ENCODE measurements at regions not wholly inside any gene's neighbourhood (a gene's known extent, or its start where the extent isn't known, plus 50 kb on each side); places are given as distances from the start of the nearest gene placed in this dataset.

GRCh38 chr7:110170841-110171240, 920.1 kb upstream of the LRRN3 start:
- ATAC-seq (no peak), DNase-seq (no peak)
- H3K4me1 Mint-ChIP-seq, result no peaks in the 10 kb centered on the region
- intact Hi-C loops (cut with DNase I, micrococcal nuclease), result no loop called here
- H3K36me3 Mint-ChIP-seq (ENCODE audit: low read depth), result no peaks in the 10 kb centered on the region
- no peaks in the 10 kb centered on the region for H3K9me3 Mint-ChIP-seq (ENCODE audit: low read depth)
- no peak overlapping the region for H3K4me3 Mint-ChIP-seq
- H3K27me3 Mint-ChIP-seq, result no peaks in the 10 kb centered on the region
- POLR2A ChIA-PET, result no interaction called here
- CTCF ChIA-PET, result interaction anchor here (1.2 kb wide), 1 partner anchor 172 kb away, joined by 3 read pairs; no protein-coding TSS in a partner anchor
- no peak overlapping the region for H3K27ac Mint-ChIP-seq

GRCh38 chr7:110177463-110177862, 913.5 kb upstream of the LRRN3 start:
- intact Hi-C loops (cut with DNase I, micrococcal nuclease), result no loop called here

GRCh38 chr7:110179037-110179436, 911.9 kb upstream of the LRRN3 start:
- Mint-ChIP-seq H3K4me3 (no peak overlapping the region), H3K36me3 (ENCODE audit: low read depth) (no peaks in the 10 kb centered on the region), H3K9me3 (ENCODE audit: low read depth) (no peaks in the 10 kb centered on the region), H3K27ac (no peak overlapping the region), H3K4me1 (no peaks in the 10 kb centered on the region), H3K27me3 (no peaks in the 10 kb centered on the region)
- ATAC-seq (no peak), DNase-seq (no peak)
- ChIA-PET POLR2A (no interaction called here), CTCF (interaction anchor here (1.7 kb wide), 1 partner anchor 10 kb away, joined by 5 read pairs; no protein-coding TSS in a partner anchor)
- intact Hi-C loops (cut with DNase I, micrococcal nuclease), result no loop called here

More at GRCh38 chr7:110177463-110177862, 913.5 kb upstream of the LRRN3 start:
- no peaks in the 10 kb centered on the region for H3K36me3 Mint-ChIP-seq (ENCODE audit: low read depth)
- POLR2A ChIA-PET, result no interaction called here
- ATAC-seq (peak; percentile 51), DNase-seq (no peak)
- no peak overlapping the region for H3K4me3 Mint-ChIP-seq
- no peaks in the 10 kb centered on the region for H3K27me3 Mint-ChIP-seq
- H3K9me3 Mint-ChIP-seq (ENCODE audit: low read depth), result no peaks in the 10 kb centered on the region
- H3K27ac Mint-ChIP-seq, result no peak overlapping the region
- no peaks in the 10 kb centered on the region for H3K4me1 Mint-ChIP-seq
- CTCF ChIA-PET, result interaction anchor here (1.7 kb wide), 1 partner anchor 9 kb away, joined by 5 read pairs; no protein-coding TSS in a partner anchor

GRCh38 chr7:110181768-110182167, 909.2 kb upstream of the LRRN3 start:
- CTCF ChIA-PET, result interaction anchor here (0.6 kb wide), 1 partner anchor 1838 kb away, joined by 4 read pairs; no protein-coding TSS in a partner anchor
- H3K4me1 Mint-ChIP-seq, result no peaks in the 10 kb centered on the region
- H3K9me3 Mint-ChIP-seq (ENCODE audit: low read depth), result no peaks in the 10 kb centered on the region
- H3K4me3 Mint-ChIP-seq, result no peak overlapping the region
- no peaks in the 10 kb centered on the region for H3K36me3 Mint-ChIP-seq (ENCODE audit: low read depth)
- no peaks in the 10 kb centered on the region for H3K27me3 Mint-ChIP-seq
- DNase-seq, result no peak
- intact Hi-C loops (cut with DNase I, micrococcal nuclease), result no loop called here
- H3K27ac Mint-ChIP-seq, result no peak overlapping the region
- POLR2A ChIA-PET, result no interaction called here
- ATAC-seq, result no peak

- DNase-seq (no peak), ATAC-seq (no peak)
- intact Hi-C loops (cut with DNase I, micrococcal nuclease), result no loop called here
- ChIA-PET CTCF (no interaction called here), POLR2A (no interaction called here)
- Mint-ChIP-seq H3K4me1 (no peaks in the 10 kb centered on the region), H3K27me3 (no peaks in the 10 kb centered on the region), H3K36me3 (ENCODE audit: low read depth) (no peaks in the 10 kb centered on the region), H3K27ac (no peak overlapping the region), H3K9me3 (ENCODE audit: low read depth) (no peaks in the 10 kb centered on the region), H3K4me3 (no peak overlapping the region)
These were observed 904.6 kb upstream of the LRRN3 start for GRCh38 chr7:110186334-110186733.

GRCh38 chr7:110187877-110188554, 902.9 kb upstream of the LRRN3 start:
- POLR2A ChIA-PET, result no interaction called here
- CTCF ChIA-PET, result no interaction called here
- no peak overlapping the region for H3K27ac Mint-ChIP-seq
- H3K36me3 Mint-ChIP-seq (ENCODE audit: low read depth), result no peaks in the 10 kb centered on the region
- DNase-seq (no peak), ATAC-seq (no peak)
- intact Hi-C loops (cut with DNase I, micrococcal nuclease), result no loop called here
- no peaks in the 10 kb centered on the region for H3K9me3 Mint-ChIP-seq (ENCODE audit: low read depth)
- H3K27me3 Mint-ChIP-seq, result no peaks in the 10 kb centered on the region
- H3K4me1 Mint-ChIP-seq, result no peaks in the 10 kb centered on the region
- no peak overlapping the region for H3K4me3 Mint-ChIP-seq

GRCh38 chr7:110204527-110204926, 886.4 kb upstream of the LRRN3 start:
- CTCF ChIA-PET, result no interaction called here
- intact Hi-C loops (cut with DNase I, micrococcal nuclease), result no loop called here

GRCh38 chr7:110205899-110206298, 885.0 kb upstream of the LRRN3 start:
- CTCF ChIA-PET, result no interaction called here
- no peak overlapping the region for H3K4me3 Mint-ChIP-seq

More at GRCh38 chr7:110204527-110204926, 886.4 kb upstream of the LRRN3 start:
- Mint-ChIP-seq H3K27me3 (peaks cover 2% of the 10 kb centered on the region), H3K9me3 (ENCODE audit: low read depth) (no peaks in the 10 kb centered on the region), H3K36me3 (ENCODE audit: low read depth) (no peaks in the 10 kb centered on the region), H3K4me3 (no peak overlapping the region), H3K27ac (no peak overlapping the region), H3K4me1 (no peaks in the 10 kb centered on the region)
- POLR2A ChIA-PET, result no interaction called here
- ATAC-seq (no peak), DNase-seq (no peak)

GRCh38 chr7:110209884-110210283, 881.0 kb upstream of the LRRN3 start:
- no peaks in the 10 kb centered on the region for H3K4me1 Mint-ChIP-seq
- ChIA-PET POLR2A (no interaction called here), CTCF (no interaction called here)
- H3K36me3 Mint-ChIP-seq (ENCODE audit: low read depth), result no peaks in the 10 kb centered on the region
- H3K4me3 Mint-ChIP-seq, result no peak overlapping the region
- H3K27me3 Mint-ChIP-seq, result peaks cover under 1% of the 10 kb centered on the region
- ATAC-seq (no peak), DNase-seq (no peak)
- H3K9me3 Mint-ChIP-seq (ENCODE audit: low read depth), result peaks cover 6% of the 10 kb centered on the region
- H3K27ac Mint-ChIP-seq, result no peak overlapping the region
- intact Hi-C loops (cut with DNase I, micrococcal nuclease), result no loop called here

More at GRCh38 chr7:110205899-110206298, 885.0 kb upstream of the LRRN3 start:
- Mint-ChIP-seq H3K27me3 (peaks cover 2% of the 10 kb centered on the region), H3K4me1 (no peaks in the 10 kb centered on the region), H3K9me3 (ENCODE audit: low read depth) (no peaks in the 10 kb centered on the region), H3K36me3 (ENCODE audit: low read depth) (no peaks in the 10 kb centered on the region), H3K27ac (no peak overlapping the region)
- intact Hi-C loops (cut with DNase I, micrococcal nuclease), result no loop called here
- DNase-seq, result no peak
- POLR2A ChIA-PET, result no interaction called here
- no peak for ATAC-seq

- Mint-ChIP-seq H3K4me1 (no peaks in the 10 kb centered on the region), H3K27me3 (no peaks in the 10 kb centered on the region), H3K9me3 (ENCODE audit: low read depth) (peaks cover 6% of the 10 kb centered on the region), H3K27ac (no peak overlapping the region), H3K36me3 (ENCODE audit: low read depth) (no peaks in the 10 kb centered on the region), H3K4me3 (no peak overlapping the region)
- CTCF ChIA-PET, result no interaction called here
- ATAC-seq (no peak), DNase-seq (no peak)
- POLR2A ChIA-PET, result no interaction called here
- intact Hi-C loops (cut with DNase I, micrococcal nuclease), result no loop called here
These were observed 879.9 kb upstream of the LRRN3 start for GRCh38 chr7:110210941-110211608.

GRCh38 chr7:110224643-110225042, 866.3 kb upstream of the LRRN3 start:
- Mint-ChIP-seq H3K4me1 (no peaks in the 10 kb centered on the region), H3K9me3 (ENCODE audit: low read depth) (no peaks in the 10 kb centered on the region), H3K27ac (no peak overlapping the region), H3K27me3 (no peaks in the 10 kb centered on the region), H3K36me3 (ENCODE audit: low read depth) (no peaks in the 10 kb centered on the region), H3K4me3 (no peak overlapping the region)
- ChIA-PET CTCF (interaction anchor here (0.5 kb wide), 1 partner anchor 91 kb away, joined by 3 read pairs; no protein-coding TSS in a partner anchor), POLR2A (no interaction called here)
- ATAC-seq, result no peak
- no peak for DNase-seq
- intact Hi-C loops (cut with DNase I, micrococcal nuclease), result no loop called here

- Mint-ChIP-seq H3K36me3 (ENCODE audit: low read depth) (no peaks in the 10 kb centered on the region), H3K4me3 (no peak overlapping the region), H3K9me3 (ENCODE audit: low read depth) (no peaks in the 10 kb centered on the region), H3K27ac (no peak overlapping the region), H3K27me3 (no peaks in the 10 kb centered on the region), H3K4me1 (no peaks in the 10 kb centered on the region)
- ChIA-PET CTCF (no interaction called here), POLR2A (no interaction called here)
- no peak for DNase-seq
- intact Hi-C loops (cut with DNase I, micrococcal nuclease), result no loop called here
- no peak for ATAC-seq
These were observed 844.8 kb upstream of the LRRN3 start for GRCh38 chr7:110246118-110246517.
